Endothelial cell of hepatic sinusoid (primary cell): ENCODE measurements at regions not wholly inside any gene's neighbourhood (a gene's known extent, or its start where the extent isn't known, plus 50 kb on each side); places are given as distances from the start of the nearest gene placed in this dataset.

Experiments used
- in situ Hi-C: cut with HindIII; loops from 2 replicates; pipeline ENCODE4 v1.10.0; 2017; ENCODE audit warnings: low sequenced_read_pairs

DNA sequence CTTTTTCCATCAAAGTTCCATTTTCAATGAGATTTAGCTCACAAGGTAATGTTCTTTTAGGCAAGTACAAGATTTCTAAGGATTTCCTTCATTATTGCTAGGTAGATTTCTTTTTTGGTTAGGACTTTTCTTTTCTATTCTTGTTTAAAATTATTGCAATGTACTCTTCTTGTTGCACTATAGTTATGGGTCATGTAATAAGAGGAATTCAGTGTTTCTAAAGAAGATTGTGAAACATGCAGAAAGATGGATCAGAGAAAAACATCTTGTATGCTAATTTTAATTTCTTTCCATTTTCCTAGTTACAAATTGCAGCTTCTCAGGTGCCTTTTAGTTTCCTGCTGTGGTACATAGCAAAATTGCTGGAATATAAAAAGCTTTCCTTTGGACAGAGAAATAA is 56.1 kb downstream of the BTG1 start:
- in situ Hi-C loops, result no loop called here

DNA sequence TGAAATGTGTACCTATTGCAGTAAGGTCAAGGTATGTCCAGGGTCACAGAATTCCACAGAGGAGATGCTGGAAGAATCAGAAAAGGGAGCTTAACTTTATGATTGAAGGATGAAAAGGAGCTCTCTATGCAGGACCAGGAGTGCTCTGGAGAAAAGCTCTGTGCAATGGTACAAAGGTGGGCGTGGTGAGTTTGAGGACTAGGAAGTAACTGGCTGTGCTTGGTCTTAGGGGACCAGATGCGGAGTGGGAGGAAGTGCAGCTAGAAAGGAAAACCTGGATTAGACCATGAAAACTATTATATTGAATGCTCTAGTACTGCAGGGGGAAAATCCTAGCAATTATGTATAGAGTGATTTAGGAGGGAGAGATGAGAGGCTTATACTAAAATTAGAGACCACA is 56.8 kb downstream of the BTG1 start:
- in situ Hi-C loops, result no loop called here

DNA sequence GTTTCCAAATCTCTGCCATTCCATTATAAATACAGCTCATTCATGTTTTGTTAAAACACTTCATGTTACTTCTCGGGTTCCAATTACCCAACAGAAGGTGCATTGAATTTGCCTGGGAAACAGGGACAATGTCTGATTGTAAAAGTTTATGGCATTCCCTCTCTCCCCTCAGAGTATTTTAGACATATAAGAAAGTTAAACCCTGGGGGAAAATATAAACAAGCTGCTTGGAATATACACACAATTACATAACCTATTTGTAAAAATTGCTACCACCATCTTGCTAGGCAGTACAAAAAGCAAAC is 60.0 kb downstream of the BTG1 start:
- in situ Hi-C loops, result no loop called here

DNA sequence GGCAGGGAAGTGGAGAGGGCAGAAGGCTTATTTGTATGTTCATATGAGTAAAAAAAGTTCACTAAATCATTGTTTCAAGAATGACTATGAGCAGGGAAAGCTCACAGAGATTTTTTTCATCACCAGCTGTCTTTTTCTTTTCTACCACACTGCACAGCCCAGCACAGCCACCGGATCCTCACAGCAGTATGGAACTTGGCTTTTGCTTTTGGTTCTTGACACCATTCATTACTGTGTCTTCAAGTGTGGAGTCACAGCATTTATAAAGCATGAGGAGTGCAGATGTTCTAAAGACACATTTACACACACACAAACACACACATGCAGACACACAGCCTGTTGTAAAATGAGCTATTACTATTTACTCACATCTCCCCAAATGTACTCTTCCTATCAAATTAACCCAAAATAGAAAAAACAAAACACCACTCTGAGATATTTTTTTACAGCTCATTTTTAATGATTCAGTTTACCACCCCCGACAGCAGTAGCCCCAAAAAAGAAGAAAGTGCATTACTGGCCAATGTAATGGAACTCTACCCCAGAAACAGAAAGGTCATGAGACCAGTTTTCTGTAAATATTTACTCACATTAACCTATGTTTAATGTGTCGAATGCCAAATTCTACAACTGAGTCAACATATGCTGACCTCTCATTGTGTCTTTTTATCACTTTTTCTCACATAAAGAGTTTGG is 60.5 kb downstream of the BTG1 start:
- in situ Hi-C loops, result no loop called here

DNA sequence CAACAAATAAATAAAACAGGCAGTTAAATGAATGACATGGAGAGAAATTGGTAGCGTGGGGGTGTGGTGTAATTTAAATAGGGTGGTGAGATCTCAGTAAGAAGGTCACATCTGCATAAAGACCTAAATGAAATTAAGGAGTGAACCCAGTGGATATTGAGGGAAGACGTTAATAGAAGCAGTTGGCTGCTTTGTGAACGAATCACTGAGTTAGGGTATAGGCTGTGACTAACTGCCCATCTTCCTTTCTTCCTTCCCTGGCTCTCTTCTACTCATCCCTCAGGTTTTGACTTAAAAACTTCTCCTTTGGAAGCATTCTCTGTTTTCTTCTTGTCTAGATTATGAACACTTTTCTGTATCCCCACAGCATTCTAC is 64.7 kb downstream of the BTG1 start:
- in situ Hi-C loops, result no loop called here

DNA sequence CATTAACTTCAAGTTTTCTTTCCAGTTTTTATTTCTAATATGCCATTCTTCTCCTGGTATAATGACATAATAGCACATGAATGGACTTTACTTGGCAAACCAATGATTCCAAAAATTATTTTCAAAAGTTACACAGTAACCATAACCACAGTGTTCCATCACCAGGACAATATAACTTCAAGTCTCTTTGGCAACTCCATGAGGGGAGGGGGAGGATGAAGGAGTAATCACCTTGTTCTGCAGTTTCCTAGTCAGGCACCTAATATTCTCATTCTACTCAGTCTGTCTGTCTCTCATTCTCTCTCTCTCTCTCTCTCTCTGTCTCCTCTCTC is 66.6 kb downstream of the BTG1 start:
- in situ Hi-C loops, result loop anchor here (5.0 kb wide), 2 partner anchors 47 to 72 kb away; no protein-coding TSS in a partner anchor

DNA sequence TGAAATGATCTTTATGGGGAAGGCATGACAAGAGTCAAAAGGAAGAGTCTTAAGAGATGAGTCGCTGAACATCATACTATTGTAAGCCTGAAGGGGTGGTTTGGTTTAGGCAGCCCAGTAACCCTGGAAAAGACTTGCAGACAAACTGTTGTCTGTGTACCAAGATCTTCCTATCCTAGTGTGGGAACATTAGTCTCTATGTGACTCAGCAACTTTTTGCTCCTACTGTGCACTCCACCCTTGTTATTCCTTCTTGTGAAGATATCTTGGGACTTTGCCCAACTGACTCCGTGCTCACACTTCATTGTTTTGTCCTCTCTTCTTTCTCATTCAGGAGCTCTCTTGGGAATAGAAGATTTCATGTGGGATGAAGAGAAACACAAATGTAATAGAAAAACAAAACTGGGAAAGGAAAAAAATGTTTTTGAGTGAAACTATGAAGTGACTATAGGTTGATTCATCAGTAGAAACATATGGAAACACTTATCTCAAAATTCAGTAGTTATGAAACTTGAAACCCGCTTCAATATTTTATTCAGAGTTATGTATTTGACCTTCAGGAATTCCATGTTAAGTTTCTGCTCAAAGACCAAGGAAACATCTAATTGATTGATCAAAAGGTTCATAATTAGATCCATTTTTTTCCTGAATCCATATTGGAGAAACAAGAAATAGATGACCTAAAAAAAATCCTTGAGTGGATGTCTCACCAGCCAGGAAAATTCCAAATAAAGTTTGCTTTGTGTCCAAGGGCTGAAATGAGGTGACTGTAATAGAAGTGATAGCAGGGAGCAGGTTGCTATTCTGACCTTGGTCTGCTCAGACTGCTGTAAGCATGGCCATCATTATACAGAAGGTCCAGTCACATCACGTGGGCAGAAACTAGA is 67.2 kb downstream of the BTG1 start:
- in situ Hi-C loops, result loop anchor here (5.0 kb wide), 2 partner anchors 46 to 71 kb away; no protein-coding TSS in a partner anchor

DNA sequence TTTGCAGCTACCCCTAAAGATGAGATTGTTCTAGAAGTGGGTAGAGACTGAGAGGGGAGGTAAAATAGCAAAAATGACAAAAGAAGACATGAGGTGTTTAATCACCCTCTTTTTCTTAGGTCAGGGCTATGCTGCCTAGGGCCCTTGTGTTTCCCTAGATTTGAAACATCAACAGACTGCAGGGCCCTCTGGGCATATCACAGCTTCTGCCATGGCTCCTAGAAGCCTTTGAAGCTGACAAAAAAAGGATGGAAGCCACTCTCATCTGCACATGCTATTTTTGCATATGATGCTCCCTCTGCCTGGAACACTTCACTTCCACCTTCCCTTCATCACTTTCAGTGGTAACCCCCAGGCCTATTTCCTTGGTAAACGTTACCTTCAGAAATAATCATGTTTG is 68.1 kb downstream of the BTG1 start:
- in situ Hi-C loops, result loop anchor here (5.0 kb wide), 2 partner anchors 45 to 70 kb away; no protein-coding TSS in a partner anchor

DNA sequence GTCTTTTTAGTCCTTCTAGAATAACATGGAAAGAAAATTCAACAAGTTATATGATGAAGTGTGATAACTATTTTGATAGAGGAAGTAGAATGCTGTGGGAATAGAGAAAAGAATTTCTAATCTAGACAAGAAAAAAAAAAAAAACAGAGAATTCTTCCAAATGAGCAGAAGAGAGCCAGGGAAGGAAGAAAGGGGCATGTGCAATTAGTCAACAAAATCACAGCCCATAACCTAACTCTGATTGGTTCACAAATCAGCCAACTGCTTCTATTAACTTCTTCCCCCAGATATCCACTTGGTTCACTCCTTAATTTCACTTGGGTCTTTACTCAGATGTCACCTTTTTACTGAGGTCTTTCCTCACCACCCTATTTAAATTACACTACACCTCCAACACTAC is 69.5 kb downstream of the BTG1 start:
- in situ Hi-C loops, result loop anchor here (5.0 kb wide), 2 partner anchors 44 to 69 kb away; no protein-coding TSS in a partner anchor

DNA sequence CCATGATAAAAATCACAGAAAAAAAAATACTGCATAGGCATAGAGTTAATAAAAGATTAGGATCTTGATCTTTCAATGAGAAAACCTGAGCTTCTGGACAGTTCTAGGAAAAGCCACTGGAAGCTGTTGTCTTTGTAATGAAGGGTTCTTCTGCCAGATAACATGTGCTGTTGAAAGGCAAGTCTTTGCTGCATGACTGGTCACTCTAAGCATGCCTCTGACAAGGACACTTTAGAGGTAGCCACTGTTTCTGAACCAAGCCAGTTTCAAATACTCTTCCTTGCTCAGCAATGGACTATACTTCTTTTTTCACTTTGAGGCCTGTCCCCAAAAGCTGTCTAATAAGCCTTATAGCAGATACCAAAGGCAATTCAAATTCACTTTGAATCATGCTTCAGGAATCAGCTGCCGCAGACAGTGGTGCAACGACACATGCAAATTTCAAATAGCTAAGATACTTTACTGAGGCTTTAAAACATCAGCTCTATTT is 70.2 kb downstream of the BTG1 start:
- in situ Hi-C loops, result loop anchor here (5.0 kb wide), 2 partner anchors 43 to 68 kb away; no protein-coding TSS in a partner anchor

DNA sequence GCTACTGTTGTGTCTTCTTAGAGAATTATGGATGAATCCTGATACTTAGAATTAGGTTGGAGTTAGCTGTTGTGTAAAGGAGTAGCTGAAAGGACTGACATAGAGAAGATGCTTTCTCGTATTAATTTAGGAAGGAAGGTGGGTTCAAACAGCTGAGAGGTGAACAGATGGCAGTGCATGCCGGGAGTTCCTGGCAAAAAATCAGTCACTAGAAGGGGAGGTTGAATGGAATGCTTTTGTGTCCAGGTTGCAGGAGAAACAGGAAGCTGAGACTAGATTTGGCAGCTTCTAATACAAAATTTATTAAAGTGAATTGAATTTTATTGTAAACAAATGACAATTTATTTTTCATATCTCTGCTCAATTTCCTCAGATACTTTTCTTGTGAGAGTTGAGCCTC is 70.8 kb downstream of the BTG1 start:
- in situ Hi-C loops, result loop anchor here (5.0 kb wide), 2 partner anchors 43 to 68 kb away; no protein-coding TSS in a partner anchor

DNA sequence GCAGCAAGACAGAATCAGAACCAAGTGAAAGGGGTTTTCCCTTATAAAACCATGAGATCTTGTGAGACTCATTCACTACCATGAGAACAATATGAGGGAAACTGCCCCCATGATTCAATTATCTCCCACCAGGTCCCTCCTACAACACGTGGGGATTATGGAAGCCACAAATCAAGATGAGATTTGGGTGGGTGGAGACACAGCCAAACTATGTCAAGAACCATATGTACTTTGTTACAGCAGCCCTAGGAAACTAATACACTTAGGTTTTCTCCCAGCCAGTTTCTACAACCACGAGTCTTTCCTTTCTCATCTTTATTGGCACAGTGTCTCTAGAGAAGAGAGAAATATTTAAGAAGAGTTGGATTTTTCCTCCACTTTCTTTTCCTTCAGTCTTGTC is 72.6 kb downstream of the BTG1 start:
- in situ Hi-C loops, result no loop called here

DNA sequence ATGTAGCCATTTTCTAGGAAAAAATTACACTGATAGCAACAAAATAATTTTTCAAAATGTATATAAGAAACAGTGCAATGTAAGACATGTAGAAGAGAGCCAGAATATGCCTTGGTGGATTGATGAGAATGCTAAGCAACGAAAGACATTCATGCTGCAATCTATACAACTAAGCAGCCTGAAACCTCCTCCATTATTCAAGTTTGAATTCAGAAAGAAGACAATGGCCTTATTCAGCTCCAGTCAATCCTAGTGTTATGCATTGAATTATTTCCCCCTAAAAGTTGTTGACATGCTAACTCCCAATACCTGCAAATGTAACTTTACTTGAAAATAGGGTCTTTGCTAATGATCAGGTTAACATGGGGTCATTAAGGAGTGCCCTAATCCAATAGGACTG is 73.5 kb downstream of the BTG1 start:
- in situ Hi-C loops, result no loop called here

DNA sequence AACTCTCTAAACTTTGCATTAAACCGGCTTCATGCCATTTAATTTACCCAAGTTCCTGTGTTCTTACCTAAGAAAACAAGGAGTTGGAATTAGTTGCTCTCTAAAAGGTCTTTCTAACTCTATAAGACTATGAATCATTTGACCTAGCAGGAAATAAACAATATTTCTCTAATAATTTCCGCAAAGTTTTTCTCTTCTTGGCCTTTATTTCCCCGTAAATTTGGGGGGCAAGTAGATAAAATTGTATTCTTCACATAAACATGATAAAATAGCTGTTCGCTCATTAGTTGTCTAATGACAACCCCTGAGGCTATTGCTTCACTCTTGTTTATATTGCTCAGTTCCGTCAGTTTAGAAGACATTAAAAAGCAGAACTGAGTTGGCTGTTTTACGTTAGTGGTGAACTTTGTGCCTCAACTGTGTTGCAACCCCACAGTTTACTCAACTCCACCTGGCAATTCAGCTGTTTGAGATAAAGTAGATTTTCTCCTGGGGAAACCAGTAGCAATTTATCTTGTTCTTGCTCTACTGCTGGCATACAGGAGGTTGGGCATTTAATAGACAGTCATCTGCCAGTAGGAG is 74.7 kb downstream of the BTG1 start:
- in situ Hi-C loops, result no loop called here

DNA sequence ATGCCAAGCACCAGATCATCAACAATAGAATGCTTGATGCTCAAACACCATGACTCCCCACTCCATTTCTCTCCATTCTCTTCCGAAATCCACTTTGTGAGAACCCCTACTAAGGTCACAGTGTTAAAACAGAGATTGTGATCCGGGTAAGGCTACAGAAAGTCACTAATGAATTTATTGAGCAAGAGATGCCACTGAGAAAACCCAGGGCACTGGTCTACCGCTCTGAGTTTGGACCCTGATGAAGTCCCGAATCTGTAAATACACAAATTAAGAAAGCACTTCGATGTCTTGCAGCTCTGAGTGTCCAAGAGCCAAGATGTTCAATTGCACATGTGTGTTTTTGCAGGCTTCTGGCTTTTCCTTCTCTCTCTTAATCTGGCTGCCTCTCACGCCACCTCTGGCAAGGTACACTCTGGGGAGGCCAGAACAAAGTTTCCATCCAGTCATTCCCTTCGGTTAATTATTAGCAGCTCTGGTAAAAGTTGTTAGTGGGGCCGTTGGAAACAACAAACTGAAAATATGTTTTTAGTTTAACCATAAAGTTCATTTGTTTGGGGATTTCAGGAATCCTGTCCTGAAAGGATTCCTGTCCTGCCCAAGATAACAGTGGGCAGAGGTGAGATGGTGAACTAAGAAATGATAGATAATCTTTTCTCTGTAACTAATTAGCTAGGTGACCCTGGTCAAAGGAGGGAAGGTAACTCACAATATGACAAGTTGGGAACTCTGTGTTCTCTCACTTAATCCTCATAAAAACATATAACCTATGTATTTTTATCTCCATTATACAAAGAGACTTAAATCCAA is 75.4 kb downstream of the BTG1 start:
- in situ Hi-C loops, result no loop called here

DNA sequence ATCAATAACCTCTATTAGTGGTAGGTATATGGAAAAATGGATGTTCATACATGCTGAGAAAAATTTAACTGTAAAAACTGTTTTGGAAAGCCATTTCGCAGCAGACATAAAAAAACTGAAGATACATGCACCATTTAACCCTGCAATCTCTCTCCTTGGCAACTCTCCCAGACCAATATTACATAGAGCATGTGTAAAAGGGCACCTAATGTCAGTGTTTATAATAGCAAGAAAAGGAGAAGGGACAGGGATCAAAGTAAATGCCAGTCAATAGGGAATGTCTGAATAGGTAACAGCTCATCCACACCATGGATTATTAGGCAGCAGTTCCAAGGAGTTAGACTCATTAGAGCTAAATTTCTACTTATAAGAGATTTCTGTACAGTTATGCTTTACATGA is 77.2 kb downstream of the BTG1 start:
- in situ Hi-C loops, result no loop called here

DNA sequence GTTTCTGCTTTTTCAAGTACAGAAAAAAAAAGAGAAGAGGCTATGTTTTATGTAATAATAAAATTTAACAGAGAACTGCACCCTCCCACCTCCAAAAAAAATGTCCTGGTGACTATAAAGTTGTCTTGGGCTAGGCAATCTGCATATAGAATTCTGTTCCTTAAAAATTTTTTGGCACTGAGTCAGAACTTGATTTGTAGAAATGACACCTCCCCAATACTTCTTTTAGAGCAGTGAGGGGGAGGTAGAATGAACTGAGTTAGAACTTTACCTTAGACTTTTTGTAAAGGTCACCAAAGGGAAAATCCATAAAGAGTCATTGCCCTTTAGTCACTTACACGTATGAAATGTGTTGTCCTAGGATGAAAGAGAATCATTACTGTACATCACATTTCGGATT is 80.0 kb downstream of the BTG1 start:
- in situ Hi-C loops, result no loop called here

DNA sequence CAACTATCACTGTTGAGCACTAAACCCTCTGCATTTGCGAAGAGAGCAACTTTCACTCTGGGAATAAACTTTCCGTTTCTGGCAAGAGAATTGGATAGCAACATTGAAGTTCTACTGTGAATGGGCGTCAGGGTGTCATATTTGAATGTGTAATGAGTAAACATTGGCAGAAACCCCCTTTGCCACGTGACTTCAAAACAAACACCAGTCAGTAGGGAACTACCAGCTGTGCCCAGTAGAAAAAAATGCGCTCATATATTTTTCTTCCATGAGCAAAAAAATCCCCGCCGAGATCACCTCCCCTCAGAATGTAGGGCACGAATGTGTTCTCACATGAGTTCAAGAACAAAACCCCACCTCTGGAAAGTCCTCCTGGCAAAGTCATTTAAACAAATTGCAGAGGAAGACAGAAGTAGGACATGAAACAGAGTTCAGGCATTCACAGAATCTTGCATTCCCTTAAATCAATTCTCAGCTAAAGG is 80.6 kb downstream of the BTG1 start:
- in situ Hi-C loops, result no loop called here

DNA sequence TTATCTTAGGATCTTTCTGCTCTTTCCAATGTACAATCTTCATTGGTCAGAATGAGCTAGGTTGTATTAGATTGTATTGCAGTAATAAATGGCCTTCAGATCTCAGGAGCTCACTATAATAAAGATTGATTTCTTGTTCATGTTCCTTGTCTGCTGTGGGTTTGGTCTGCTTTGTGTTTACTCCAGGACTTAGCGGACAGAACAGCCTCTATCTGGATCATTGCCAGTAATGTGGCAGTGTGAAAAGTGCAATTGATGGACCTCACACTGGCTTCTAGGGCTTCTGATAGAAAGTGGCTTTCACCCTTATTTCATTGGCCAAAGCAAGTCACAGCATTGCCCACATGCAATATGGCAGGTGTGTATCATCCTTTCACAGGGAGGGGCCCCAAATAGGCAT is 81.2 kb downstream of the BTG1 start:
- in situ Hi-C loops, result no loop called here

DNA sequence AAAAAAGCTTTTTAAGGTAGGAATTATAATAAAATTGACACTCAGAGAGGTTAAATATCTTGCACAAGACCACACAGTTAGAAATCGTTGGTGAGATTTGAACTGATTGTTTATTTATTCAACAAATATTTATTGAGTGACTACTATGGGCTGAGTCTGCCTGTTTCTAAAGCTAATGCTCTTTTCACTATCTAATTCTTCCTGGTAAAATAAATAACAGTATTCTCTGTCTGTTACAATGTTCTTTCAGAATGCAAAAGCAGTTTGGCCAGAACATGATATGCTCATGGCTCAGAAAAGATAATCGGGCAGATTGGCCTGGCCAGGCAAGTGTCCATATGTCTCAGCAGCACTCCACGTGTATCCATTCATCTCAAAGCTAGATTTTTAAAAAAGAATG is 82.0 kb downstream of the BTG1 start:
- in situ Hi-C loops, result no loop called here
